Activated CD4-positive, alpha-beta T cell treated with anti-CD3 and anti-CD28 coated beads, Interleukin-2, amount 50 U/mL, for 48 hours (primary cell): ENCODE measurements at regions not wholly inside any gene's neighbourhood (a gene's known extent, or its start where the extent isn't known, plus 50 kb on each side); places are given as distances from the start of the nearest gene placed in this dataset.
"Not testable (repeated sequence)": the region's sequence is repeated elsewhere in the genome, so short reads cannot be mapped to it uniquely, and the experiment has no call there.

Experiments
- DNase-seq, 2 experiments: peaks; one replicate each; pipeline ENCODE4 v3.0.0-alpha.2; 2020

DNA sequence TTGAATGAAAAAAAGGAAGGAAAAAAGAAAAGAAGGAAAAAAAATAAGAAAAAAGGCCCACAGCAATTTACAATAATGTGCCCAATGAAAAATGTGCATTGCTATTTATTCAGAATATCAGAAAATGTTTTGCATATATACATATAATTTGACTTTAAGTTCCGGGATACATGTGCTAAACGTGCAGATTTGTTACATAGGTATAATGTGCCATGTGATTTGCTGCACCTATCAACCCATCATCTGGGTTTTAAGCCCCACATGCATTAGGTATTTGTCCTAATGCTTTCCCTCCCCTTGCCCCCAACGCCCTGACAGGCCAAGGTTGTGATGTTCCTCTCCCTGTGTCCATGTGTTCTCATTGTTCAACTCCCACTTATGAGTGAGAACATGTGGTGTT is 738.0 kb upstream of the CDH6 start:
- DNase-seq, result not testable (repeated sequence)

DNA sequence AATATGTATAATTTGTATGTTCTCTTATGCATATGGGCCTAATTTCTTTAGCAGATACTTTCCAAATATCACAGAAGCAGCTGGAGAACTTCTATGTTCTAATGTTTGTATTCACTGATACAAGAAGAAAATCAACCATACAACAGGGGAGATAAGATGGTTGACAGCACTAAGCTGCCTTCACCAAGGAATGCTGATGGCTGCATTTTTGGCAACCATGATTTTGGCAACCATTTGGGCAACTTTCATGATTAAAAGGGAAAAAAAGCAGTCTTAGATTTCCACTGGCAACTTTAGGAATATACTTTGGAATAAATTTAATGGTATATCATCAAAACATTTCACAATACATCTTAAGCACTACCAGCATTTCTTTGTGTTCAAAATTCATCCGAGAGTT is 740.3 kb upstream of the CDH6 start:
- no peak for DNase-seq

DNA sequence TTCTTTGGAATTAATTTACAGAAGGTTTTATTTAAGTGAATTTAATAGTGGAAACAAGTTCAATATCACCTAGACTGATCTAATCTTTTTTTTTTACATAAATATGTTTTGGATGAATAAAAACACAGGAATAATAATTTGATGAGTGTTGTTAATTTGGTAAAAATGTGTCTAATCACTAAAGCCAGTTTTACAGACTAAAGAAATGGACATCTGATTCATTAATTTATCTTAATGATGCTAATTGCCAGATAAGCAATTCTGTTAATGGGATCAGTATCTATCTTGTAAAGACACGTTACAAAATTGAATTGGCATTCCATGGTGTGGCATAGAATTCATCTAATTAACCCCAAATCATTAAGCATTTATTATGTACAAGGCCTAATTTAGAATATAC is 743.3 kb upstream of the CDH6 start:
- no peak for DNase-seq

DNA sequence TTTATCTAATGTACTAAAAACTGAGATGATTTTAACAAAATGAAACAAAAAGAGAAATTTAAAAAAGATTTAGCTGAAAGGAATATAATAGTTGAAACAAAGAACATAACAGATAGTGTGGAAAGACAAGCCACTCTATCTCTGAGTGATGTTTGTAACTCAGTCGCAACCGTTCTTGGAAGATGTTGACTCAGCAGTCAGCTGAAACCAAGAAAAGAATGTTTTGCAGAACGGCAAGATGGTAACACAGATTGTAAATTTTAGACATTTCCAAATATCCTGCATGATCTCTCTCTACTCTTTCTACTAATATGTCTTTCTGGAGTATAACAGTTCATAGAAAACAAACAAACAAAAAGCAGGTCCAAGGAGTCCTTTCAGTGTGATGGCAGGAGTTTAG is 746.1 kb upstream of the CDH6 start:
- DNase-seq, result no peak

DNA sequence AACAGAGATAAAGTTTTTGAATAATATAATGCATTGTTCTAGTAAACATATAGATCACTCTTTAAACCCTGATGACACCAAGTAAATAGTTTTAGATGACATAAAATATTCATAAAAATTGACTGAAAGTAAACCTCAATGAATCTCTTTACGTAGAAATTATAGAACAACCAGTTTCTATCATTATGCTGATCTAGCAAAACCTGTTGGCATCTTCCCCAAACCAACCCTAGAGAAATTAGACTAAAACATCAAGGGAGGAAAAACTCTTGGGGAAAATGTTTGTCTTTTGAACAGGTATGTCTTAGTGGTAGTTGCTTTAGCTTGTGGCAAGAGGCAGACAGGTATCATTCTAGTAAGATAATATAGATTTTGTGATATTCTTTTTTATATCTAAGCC is 747.0 kb upstream of the CDH6 start:
- no peak for DNase-seq

DNA sequence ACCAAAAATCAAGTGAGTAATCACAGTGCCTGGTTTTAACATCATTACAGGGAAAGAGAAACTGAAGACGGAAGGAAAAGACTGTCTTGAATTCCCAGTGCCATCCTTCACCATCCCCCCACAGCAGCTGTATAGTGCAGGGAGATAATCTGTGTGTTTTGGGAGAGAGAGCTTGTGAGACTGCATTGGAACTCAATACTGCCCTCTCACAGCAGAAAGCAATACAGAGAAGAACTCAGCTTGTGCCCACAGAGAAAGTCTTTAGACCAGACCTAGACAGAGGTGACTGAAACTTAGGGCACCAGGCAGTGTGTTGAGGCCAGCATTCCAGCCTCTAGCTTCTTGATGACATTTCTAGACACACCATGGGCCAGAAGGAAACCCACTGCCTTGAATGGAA is 754.7 kb upstream of the CDH6 start:
- DNase-seq, result no peak

DNA sequence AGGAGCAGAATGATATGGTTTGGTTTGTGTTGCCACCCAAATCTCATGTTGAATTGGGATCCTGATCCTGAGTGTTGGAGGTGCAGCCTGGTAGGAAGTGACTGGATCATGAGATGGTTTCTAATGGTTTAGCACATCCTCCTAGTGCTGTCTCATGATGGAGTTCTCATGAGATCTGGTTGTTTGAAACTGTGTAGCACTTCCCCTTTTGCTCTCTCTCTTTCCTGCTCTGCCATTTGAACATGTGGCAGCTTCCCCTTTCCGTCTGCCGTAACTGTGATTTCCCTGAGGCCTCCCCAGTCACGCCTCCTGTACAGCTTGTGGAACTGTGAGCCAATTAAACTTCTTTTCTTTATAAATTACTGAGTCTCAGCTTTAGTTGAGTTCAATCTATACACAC is 756.8 kb upstream of the CDH6 start:
- DNase-seq, result no peak

DNA sequence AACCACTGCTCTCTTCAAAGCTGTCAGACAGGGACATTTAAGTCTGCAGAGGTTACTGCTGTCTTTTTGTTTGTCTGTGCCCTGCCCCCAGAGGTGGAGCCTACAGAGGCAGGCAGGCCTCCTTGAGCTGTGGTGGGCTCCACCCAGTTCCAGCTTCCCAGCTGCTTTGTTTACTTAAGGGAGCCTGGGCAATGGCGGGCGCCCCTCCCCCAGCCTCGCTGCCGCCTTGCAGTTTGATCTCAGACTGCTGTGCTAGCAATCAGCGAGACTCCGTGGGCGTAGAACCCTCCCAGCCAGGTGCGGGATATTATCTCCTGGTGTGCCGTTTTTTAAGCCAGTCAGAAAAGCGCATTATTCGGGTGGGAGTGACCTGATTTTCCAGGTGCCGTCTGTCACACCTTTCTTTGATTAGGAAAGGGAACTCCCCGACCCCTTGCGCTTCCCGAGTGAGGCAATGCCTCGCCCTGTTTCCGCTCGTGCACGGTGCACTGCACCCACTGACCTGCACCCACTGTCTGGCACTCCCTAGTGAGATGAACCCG is 764.5 kb upstream of the CDH6 start:
- not testable (repeated sequence) for DNase-seq

DNA sequence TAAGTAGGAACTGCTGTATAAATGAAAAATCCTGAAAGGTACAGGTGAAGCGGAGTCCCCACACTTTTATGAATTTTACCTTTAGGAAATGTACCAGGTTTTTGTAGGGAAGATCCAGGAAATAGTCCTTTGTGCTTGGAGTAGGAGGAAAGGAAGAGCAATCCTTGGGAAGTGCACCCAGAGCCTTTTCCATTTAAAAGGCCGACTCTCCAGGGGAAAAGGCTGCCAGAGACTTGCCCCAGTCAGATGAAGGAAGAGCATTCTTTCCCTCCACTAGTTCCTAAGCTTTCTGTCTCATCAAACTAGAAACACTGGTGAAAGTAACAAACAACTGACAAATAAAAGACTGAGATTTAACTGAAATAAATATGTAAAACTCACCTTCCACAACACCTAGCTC is 779.4 kb upstream of the CDH6 start:
- DNase-seq, result no peak

DNA sequence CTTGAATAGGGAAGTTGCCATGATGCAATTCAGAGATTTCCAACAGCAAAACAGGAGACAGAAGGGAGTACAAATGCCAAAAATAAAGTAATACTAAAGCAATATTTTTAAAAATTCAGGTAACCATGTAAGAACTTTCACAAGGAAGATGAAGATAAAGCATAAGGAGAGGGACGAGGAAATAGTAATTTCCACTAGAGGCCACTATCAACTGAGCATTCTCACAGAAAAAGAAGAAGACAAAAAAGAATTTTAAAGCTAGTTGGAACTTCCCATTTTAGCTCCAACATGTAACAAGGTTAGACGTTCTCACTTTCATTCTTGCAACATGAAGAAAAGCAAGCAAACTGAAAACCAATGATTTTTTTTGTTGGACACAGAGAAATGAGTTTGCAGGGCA is 779.9 kb upstream of the CDH6 start:
- DNase-seq, result no peak

DNA sequence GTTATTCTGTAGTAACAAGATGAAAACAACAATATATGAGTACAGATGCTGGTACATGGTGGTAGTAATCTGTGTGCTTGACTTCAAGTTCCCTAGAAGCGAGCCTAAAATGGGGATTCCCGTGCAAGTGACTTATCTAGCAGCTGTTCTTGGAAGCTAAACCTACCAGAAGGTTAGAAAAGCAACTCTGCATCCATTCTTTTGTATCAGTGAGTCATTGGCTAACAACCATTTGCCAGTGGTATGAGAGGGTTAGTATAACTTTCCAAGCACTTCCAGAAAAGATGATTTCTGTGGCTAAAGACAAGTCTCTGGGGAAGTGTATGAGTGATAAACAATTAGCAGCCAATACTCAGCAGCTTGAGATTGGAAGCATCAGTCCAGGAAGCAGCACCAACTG is 787.7 kb upstream of the CDH6 start:
- DNase-seq, result no peak

DNA sequence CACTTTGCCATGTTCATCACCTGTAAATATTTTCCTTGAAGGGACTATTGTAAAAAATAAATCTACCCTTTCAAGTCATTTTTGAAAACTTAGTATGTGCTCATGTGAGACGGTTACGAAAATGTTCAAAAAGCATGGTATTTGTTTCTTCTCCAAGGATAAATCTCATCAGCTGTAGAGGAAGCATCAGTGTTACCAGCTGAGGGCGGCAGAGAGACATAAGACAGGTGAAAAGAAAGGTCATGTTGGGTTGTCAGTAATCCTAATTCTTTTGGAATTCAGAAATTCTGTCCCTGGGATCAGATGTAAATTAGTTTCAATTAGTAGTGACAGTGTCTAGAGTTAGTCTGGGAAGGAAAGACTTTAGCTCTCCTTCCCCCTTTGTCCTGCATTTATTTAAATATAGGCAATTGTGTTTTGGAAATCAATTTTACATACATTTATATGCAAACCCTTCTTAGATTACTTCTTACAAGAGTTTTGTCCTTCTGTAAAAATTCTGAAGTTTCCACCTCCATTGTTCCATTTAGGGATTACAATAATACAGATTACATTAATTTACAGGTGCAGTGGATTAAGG is 791.9 kb upstream of the CDH6 start:
- DNase-seq, result no peak

DNA sequence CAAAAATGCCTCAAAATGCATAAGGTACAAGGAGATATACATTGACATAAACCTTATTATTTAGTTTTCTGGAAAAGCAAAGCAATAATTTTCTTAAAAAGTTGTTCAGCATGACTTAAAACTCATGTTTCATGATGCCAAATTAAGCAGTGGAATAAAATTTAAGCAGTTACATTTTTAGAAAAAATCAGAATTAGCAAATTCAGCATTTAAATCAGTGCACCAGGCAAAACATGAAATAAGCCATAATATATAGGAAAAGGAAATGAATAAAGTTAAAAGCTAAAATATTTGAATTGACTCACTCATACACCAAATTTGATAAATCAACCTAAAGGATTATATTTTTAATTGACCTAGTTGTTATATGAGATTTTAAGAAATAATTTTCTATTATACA is 795.1 kb upstream of the CDH6 start:
- no peak for DNase-seq

DNA sequence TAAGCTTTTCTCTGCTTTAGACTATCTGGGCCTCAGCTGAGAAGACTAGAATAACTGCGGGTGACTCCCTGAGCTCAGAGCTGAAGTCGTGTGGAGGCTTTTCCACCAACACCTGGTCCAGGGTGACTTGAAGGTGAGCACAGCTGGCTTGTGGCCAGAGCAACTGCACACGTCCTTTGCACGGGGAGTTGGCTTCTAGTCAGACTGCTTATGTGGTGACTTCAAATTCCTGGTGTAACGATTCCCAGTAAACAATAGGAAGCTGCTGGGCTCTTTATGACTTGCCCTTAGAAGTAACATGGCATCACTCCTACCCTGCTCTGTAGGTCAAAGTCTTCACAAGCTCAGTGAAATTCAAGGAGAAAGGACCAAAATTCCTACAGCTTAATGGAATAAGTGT is 800.6 kb upstream of the CDH6 start:
- no peak for DNase-seq

DNA sequence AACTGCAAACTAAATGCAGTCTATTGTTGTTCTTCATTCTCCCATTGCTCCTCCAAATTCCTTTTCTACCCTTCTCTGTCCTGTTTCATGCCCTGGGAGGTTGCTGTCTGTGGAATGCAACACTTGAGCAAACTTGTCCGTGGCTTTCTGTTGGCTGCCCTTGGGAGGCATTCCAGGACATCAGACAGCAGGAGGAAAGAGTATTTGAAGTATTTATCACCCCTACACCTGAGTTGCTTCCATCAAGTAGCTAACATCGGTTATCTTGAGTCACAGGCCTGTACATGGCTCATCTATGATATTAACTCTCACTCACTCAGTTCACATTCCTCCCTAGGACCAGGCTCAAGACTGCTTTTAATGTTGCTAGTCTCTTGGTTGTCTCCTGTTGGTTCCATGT is 803.4 kb upstream of the CDH6 start:
- DNase-seq, result no peak

DNA sequence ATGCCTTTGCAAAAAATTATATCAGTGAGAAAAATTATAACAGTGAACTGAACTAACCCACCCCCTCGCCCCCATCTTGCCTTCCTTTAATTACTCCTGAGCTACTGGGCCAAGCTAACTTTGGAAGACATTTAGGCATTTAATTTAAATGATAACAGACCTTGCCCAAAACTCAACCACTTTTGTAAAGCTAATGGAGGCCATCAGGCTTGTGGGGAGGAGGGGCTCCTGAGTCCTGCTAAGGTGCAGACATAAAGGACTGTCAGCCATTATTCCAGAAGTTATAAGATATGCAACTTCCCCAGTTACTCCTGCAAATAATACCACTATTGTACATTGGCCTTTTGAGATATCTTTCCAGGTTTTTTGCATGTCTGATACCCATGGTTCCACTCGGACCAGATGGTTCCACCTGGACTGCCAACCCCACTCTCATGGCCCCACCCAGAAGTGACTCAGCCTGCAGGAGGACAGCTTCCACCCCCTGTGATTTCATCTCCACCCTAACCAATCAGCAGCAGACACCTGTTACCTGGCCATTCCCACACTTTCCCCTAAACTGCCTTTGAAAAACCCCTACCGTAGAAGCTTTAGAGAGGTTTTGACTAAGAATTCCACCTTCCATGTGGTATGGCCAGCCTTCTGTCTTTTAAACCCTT is 805.4 kb upstream of the CDH6 start:
- DNase-seq, result no peak

DNA sequence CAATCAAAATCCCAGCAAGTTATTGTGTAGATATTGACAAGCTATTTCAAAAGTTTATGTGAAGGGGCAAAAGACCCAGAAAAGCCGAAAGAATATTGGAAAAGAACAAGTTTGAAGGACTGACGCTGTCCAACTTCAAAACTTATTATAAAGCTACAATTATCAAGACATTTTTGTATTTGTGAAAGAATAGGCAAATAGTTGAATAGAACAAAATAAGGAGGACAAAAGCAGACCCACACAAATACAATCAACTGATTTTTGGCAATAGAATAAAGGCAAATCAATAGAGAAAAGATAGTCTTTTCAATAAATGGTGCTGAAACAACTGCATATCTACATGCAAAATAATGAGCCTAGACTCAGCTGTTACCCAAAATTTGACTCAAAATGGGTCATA is 807.7 kb upstream of the CDH6 start:
- DNase-seq, result no peak

DNA sequence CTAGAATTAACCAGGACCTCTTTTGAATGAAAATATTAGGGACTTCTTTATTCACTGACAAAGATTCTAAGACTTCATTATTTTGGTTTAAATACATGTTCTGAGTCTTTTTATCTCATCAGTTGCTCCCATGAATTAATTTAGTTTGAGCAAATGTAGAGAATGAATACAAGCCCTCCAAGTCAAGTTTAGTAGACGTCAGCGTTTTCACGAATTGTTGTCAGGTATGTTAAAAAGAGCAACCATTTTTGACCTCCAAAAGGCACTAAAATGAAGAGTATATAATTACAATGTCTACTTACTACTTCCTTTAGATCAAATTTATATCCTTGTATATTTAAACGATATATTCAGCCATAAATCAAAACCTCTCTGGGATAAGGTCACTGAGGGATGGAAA is 809.3 kb upstream of the CDH6 start:
- no peak for DNase-seq

DNA sequence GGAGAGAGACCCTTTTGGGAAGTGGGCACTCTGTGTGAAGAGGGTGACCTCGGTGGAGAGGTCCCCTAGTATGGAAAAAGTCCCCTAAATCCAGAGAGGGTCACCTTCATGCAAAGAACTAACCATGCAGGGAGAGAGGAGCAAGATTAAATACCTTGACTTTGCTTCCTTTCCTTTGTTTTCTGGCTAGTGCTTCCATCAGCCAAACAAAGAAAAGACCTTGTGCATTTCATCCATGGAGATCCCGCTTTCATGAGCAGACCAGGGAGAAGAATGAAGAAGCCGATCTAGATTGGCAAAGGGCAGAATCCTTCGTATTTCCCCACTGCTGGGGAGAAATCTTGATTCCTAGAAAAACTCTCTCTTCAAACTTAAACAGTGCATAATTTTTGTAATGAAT is 813.3 kb upstream of the CDH6 start:
- DNase-seq, result no peak

DNA sequence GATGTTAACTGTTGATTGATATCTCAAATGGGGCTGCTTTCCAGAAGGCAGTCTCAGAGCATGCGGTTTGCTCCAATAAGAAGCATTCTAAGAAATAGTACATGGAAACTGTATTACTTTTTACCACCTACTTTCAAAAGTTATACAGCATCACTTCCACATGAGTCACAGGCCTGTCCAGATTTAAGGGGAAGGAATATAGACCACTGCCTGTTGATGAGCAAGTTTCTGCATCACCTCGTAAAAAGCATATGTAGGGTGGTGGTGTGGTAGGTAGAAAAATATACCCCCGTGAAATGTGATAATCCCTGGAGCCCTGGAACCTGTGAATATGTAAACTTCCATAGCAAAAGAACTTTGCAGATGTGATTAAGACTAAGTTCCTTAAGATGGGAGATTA is 816.6 kb upstream of the CDH6 start:
- DNase-seq, result no peak

DNA sequence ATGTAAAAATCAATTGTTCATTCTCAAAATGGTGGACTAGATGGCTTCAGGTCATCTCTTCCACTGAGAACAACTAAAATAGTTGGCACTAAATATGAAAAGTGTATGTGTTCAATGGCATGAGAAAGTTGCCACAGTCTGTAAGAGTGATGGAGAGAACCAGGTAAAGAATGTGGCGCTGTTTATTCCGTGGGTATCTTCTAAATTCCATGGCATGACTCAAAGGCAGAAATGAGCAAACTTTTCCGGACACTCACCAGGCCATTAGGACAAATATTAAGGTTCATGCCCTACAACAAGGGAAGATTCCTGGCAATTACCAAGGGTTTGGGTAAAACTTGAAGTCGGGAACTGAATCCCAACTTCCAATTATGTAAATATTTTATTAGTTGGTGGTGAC is 825.4 kb upstream of the CDH6 start:
- no peak for DNase-seq

DNA sequence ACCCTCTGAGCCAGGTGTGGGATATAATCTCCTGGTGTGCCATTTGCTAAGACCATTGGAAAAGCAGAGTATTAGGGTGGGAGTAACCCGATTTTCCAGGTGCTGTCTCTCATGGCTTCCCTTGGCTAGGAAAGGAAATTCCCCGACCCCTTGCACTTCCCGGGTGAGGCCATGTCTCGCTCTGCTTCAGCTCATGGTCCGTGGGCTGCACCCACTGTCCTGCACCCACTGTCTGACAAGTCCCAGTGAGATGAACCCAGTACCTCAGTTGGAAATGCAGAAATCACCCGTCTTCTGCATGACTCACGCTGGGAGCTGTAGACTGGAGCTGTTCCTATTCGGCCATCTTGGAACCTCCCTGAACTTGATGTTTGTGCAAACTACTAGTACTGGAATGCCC is 828.5 kb upstream of the CDH6 start:
- not testable (repeated sequence) for DNase-seq

DNA sequence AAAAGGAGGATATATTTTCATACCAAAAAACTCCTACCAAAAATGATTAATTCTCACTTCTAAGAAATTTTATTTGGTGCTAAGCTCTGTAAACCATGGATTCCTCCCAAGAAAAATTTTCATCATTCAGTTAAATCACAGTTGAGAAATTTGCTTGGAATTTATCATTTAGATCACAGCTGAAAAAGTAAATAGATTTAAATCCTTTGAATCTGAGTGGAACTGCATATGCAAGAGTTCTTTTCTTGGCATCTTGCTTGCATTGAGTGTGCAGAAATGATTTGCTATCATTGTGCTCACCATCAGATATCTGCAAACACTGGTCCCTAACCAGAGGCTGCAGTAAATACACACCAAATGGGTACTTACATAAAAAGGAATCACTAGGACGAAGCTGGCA is 836.1 kb upstream of the CDH6 start:
- DNase-seq, result no peak

DNA sequence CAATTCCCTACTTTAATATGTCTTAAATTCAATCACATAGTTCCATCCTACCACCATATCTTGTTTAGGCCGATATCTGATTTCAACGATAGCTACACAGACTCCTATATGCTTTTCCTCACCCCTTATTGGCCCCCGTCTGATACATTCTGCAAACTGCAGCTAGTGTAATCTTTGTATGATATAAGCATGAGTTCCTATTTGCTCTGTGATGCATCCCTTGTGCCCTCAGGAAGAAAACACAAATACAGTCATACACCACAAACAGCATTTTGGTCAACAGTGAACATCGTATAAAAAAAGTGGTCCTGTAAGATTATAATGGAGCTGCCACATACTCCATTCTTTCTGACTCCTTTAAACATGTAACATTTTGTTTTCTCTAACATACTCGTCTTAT is 837.8 kb upstream of the CDH6 start:
- DNase-seq, result no peak

DNA sequence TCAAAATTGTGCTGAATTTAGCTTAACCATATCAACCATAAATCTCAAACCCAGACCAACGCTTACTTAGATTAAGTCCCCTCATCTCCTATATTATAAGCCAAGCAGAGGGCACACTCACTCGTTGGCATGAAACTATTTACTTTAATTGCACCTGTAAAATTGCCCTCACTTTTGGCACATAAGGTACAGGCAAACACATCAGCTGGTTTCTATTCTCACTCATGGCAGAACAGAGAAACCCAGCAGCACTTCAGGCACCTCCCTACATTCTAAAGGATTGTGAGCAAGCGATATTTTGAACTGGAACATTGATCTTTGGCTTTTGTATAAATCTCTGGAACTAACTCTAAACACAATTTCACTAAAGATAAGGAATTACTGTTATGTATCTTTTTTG is 845.6 kb upstream of the CDH6 start:
- no peak for DNase-seq
